OCI-LY7 (cell line): ENCODE measurements at regions not wholly inside any gene's neighbourhood (a gene's known extent, or its start where the extent isn't known, plus 50 kb on each side); places are given as distances from the start of the nearest gene placed in this dataset.

Experiments
- BruUV-seq: library from RNA; stranded (reverse); fragments of 400-500 nt; replicated peaks from 2 replicates; lab custom pipeline; 2021; lab: Mats Ljungman, UMichigan
- CTCF ChIA-PET: fragments of 300-600 bp; sonication (Branson Sonifier 250); formaldehyde crosslinking; loops from one replicate; lab custom pipeline; 2022; ENCODE audit warnings: antibody characterized with exemption; ENCODE audit not compliant: unreplicated experiment; lab: Charles Lee
- POLR2A ChIA-PET: fragments of 300-600 bp; sonication (Branson Sonifier 250); formaldehyde crosslinking; loops from one replicate; lab custom pipeline; 2022; ENCODE audit warnings: antibody characterized with exemption; lab: Charles Lee
- DNase-seq: peaks from one replicate; pipeline ENCODE4 v3.0.0-alpha.2; 2015; ENCODE audit warnings: low spot score
- H2AFZ ChIP-seq: fragments of 200-600 bp; sonication (generic), shearing (Covaris generic); 2 replicates; pipeline ENCODE4 v1.6.1; 2014; ENCODE audit warnings: mild to moderate bottlenecking, antibody characterized with exemption, low read length, moderate library complexity
- H3K27ac ChIP-seq: fragments of 200-600 bp; sonication (generic); 2 replicates; pipeline ENCODE4 v1.5.1; 2014; ENCODE audit warnings: mixed run types, low read depth, mild to moderate bottlenecking, moderate library complexity, low read length, inconsistent platforms; ENCODE audit not compliant: poor library complexity, severe bottlenecking
- H3K36me3 ChIP-seq: fragments of 200-600 bp; sonication (generic); 2 replicates; pipeline ENCODE4 v1.6.1; 2014; ENCODE audit warnings: mild to moderate bottlenecking, antibody characterized with exemption, low read length, moderate library complexity, mixed read lengths; ENCODE audit not compliant: insufficient read depth
- H3K4me1 ChIP-seq: fragments of 200-600 bp; sonication (generic); 2 replicates; pipeline ENCODE4 v1.5.1; 2014; ENCODE audit warnings: mild to moderate bottlenecking, low read length; ENCODE audit not compliant: insufficient read depth, poor library complexity, severe bottlenecking
- H3K4me2 ChIP-seq: fragments of 200-600 bp; sonication (generic); 2 replicates; pipeline ENCODE4 v1.6.1; 2014; ENCODE audit warnings: mild to moderate bottlenecking, low read length
- H3K4me3 ChIP-seq: fragments of 200-600 bp; sonication (generic); 2 replicates; pipeline ENCODE4 v1.5.1; 2014; ENCODE audit warnings: mild to moderate bottlenecking, low read depth, low read length; ENCODE audit not compliant: poor library complexity, severe bottlenecking
- H3K79me2 ChIP-seq: fragments of 200-600 bp; sonication (generic); 2 replicates; pipeline ENCODE4 v1.6.1; 2016; ENCODE audit warnings: low read depth, mild to moderate bottlenecking, low read length, moderate library complexity, mixed read lengths; ENCODE audit not compliant: insufficient read depth
- H3K9me2 ChIP-seq: fragments of 200-600 bp; sonication (generic); 2 replicates; pipeline ENCODE4 v1.6.1; 2016; ENCODE audit warnings: mild to moderate bottlenecking, low read length, mixed read lengths; ENCODE audit not compliant: insufficient read depth
- H3K9me3 ChIP-seq: fragments of 200-600 bp; sonication (generic); 2 replicates; pipeline ENCODE4 v1.6.1; 2014; ENCODE audit warnings: mild to moderate bottlenecking, mixed run types, low read length, mixed read lengths
- H4K20me1 ChIP-seq: fragments of 200-600 bp; sonication (generic); 2 replicates; pipeline ENCODE4 v1.6.1; 2014; ENCODE audit warnings: mild to moderate bottlenecking, antibody characterized with exemption, low read length, moderate library complexity, mixed read lengths; ENCODE audit not compliant: insufficient read depth
- EZH2phosphoT487 ChIP-seq: fragments of 200-600 bp; sonication (generic); IDR thresholded peaks from 2 replicates; pipeline ENCODE4 v1.6.1; 2018; ENCODE audit warnings: low read depth, borderline replicate concordance, mild to moderate bottlenecking, mixed run types, antibody characterized with exemption, low read length, moderate library complexity, mixed read lengths
- intact Hi-C: fragments of 100-400 bp; cut with micrococcal nuclease; formaldehyde crosslinking; loops from one replicate; pipeline ENCODE4 v1.10.0; 2022; ENCODE audit not compliant: unreplicated experiment
- TF ChIP-seq, protein P1 (sequence below): fragments of 200-600 bp; sonication (generic); conservative IDR thresholded peaks from 2 replicates; pipeline ENCODE4 v1.5.1; 2014; ENCODE audit warnings: mild to moderate bottlenecking, antibody characterized with exemption, low read length, moderate library complexity, mixed read lengths

DNA sequence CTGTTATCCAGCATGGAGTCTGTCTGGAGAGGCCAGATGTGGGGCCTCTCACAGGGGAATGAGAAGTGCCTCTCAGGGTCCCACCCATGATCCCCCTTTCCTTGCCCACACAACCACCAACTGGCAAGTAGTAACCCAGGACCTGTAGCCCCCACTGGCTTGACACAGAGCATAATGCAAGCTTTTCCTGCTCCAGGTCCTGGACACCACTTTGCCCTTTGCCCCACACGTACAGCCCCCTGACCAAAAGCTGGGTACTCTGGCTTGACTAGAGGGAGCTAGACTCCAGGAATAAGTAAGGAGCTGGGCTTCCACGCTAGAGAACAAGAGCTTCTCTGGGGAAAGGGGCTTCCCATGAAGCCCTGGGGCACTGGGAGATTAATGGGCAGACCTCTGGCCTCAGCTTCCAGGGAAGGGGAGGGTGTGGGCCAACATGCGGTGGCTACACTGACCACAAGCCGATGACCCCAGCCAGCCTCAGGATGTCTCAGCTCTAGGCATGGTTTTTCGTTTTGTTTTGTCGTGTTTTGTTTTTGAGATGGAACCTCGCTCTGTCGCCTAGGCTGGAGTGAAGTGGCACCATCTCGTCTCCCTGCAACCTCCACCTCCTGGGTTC, 109.5 kb downstream of the C9orf50 start:
- POLR2A ChIA-PET, result interaction anchor here (0.5 kb wide), 1 partner anchor 268 kb away, joined by 3 read pairs; no protein-coding TSS in a partner anchor
- intact Hi-C loops, result no loop called here
- no peak overlapping the region for H3K27ac ChIP-seq
- no peaks in the 10 kb centered on the region for H4K20me1 ChIP-seq
- H3K9me3 ChIP-seq, result peaks cover 19% of the 10 kb centered on the region
- H3K79me2 ChIP-seq, result no peaks in the 10 kb centered on the region
- TF ChIP-seq, protein P1, sequence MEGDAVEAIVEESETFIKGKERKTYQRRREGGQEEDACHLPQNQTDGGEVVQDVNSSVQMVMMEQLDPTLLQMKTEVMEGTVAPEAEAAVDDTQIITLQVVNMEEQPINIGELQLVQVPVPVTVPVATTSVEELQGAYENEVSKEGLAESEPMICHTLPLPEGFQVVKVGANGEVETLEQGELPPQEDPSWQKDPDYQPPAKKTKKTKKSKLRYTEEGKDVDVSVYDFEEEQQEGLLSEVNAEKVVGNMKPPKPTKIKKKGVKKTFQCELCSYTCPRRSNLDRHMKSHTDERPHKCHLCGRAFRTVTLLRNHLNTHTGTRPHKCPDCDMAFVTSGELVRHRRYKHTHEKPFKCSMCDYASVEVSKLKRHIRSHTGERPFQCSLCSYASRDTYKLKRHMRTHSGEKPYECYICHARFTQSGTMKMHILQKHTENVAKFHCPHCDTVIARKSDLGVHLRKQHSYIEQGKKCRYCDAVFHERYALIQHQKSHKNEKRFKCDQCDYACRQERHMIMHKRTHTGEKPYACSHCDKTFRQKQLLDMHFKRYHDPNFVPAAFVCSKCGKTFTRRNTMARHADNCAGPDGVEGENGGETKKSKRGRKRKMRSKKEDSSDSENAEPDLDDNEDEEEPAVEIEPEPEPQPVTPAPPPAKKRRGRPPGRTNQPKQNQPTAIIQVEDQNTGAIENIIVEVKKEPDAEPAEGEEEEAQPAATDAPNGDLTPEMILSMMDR, result no peak
- TF ChIP-seq EZH2phosphoT487, result no peak
- CTCF ChIA-PET, result no interaction called here
- H2AFZ ChIP-seq, result no peak overlapping the region
- no peaks in the 10 kb centered on the region for H3K9me2 ChIP-seq
- H3K4me2 ChIP-seq, result no peak overlapping the region
- no TSS peak for BruUV-seq
- H3K4me3 ChIP-seq, result no peak overlapping the region
- no peak for DNase-seq
- H3K36me3 ChIP-seq, result no peaks in the 10 kb centered on the region
- H3K4me1 ChIP-seq, result no peaks in the 10 kb centered on the region

DNA sequence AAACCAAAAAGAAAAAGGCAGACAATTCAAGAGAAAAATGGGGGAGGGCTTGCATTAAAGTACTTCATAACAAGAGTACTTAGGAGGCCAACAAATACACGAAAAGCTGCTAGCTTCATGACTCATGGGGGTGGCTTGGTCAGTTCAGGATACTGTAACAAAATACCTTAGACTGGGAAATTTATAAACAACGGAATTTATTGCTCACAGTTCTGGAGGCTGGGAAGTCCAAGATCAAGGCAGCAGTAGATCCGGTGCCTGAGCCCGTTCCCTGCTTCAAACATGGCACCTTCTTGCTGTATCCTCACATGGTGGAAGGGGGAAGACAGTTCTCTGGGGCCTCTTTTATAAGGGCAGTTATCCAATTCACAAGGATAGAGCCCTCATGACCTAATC, 111.4 kb downstream of the C9orf50 start:
- no peak for DNase-seq
- Histone ChIP-seq H3K4me2 (no peak overlapping the region), H3K4me3 (no peak overlapping the region), H3K9me2 (no peaks in the 10 kb centered on the region), H3K79me2 (no peaks in the 10 kb centered on the region), H3K4me1 (no peaks in the 10 kb centered on the region), H2AFZ (no peak overlapping the region), H3K36me3 (no peaks in the 10 kb centered on the region), H3K9me3 (peaks cover 13% of the 10 kb centered on the region), H3K27ac (no peak overlapping the region), H4K20me1 (no peaks in the 10 kb centered on the region)
- intact Hi-C loops, result no loop called here
- CTCF ChIA-PET, result no interaction called here
- TF ChIP-seq, protein P1, result no peak
- TF ChIP-seq EZH2phosphoT487, result no peak
- POLR2A ChIA-PET, result no interaction called here
- BruUV-seq, result no TSS peak

DNA sequence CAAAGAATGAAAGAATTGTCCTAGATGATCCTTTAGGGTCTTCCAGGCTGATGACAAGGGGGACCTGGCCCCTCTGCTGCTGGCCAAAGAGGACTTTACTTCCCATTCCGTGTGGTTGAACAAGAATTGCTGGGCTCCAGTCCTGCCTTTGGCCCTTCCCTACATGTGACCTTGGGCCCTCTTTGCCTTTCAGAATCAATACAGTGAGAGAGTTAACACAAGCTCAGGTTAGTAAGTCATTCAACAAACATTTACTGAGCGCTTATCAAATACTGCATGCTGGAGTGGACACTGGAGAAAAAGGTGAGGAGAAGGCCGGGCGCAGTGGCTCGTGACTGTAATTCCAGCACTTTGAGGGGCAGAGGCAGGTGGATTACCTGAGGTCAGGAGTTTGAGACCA, 113.1 kb downstream of the C9orf50 start:
- TF ChIP-seq, protein P1, result no peak
- no peak for TF ChIP-seq EZH2phosphoT487
- ChIA-PET POLR2A (no interaction called here), CTCF (interaction anchor here (0.7 kb wide), 1 partner anchor 188 kb away, joined by 8 read pairs; no protein-coding TSS in a partner anchor)
- no peaks in the 10 kb centered on the region for H3K9me3 ChIP-seq
- H3K4me3 ChIP-seq, result no peak overlapping the region
- no peak overlapping the region for H3K4me2 ChIP-seq
- no peak overlapping the region for H2AFZ ChIP-seq
- H3K4me1 ChIP-seq, result no peaks in the 10 kb centered on the region
- BruUV-seq, result no TSS peak
- DNase-seq, result no peak
- no peaks in the 10 kb centered on the region for H3K36me3 ChIP-seq
- H4K20me1 ChIP-seq, result no peaks in the 10 kb centered on the region
- no peaks in the 10 kb centered on the region for H3K9me2 ChIP-seq
- intact Hi-C loops, result no loop called here
- no peak overlapping the region for H3K27ac ChIP-seq
- no peaks in the 10 kb centered on the region for H3K79me2 ChIP-seq
